Mesenteric fat pad (tissue), 1 donor: ENCODE measurements at regions not wholly inside any gene's neighbourhood (a gene's known extent, or its start where the extent isn't known, plus 50 kb on each side); places are given as distances from the start of the nearest gene placed in this dataset.

Experiments
- DNase-seq: peaks from one replicate; pipeline ENCODE4 v3.0.0-alpha.2; 2020; ENCODE audit warnings: low spot score
- donor health status: DM: yes; HTN: yes; CAD: no.

DNA sequence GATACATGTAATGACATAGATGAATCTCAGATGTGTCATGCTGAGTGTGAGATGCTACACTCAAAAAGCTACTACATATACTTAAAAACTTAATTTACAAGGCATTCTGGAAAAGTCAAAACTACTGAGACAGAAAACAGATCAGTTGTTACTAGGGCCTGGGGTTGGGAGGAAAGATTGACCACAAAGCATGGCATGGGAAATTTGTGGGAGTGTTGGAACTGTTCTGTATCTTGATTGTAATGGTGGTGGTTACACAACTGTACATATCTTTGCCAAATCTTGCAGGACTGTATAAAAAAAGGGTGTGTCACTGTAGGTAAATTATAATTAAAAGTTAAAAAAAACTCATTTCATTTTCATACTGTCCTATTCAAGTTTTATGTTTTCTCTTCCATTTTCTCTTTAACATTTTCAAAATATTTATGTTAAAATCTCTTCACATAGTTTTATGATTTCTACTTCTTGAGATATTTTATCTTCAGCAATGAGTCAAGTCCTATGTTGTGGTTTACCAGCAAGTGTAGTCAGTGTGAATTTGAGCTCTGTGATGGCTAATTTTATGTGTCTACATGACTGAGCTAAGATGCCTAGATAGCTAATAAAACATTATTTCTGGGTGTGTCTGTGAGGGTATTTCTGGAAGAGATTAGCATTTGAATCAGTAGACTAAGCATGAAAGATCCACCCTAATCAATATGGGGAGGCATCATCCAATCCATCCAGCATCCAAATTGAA, 58.6 kb upstream of the VRK2 start:
- DNase-seq: no peak

DNA sequence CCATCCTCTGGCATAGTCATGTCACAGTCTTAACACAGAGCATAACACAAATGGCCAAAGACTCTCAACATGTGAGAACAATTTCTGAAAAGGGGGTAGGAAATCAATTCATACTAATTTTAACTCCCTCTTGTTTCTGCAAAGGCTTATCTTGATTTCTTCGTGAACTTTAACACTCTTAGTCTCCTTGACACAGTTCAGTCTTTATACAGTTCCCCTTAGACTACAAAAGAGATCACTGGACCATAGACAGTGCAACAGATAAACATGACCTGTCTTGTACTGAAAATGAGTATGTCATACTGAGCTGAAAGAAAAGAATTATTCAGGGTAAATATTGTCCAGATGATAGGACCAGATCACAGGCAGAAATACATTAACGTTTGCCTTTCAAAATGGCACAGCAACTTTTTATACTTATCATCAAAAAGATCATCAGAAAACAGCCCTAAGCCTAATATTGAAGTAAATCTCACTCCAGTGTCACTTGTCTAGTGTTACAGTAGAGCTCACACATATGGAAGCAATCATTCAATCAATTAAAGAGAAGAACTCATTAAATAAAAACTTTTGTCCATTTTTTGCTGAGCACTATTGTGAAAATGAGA, 56.4 kb upstream of the VRK2 start:
- DNase-seq: no peak
